Lower leg skin (tissue), 3 donors: ENCODE measurements at regions not wholly inside any gene's neighbourhood (a gene's known extent, or its start where the extent isn't known, plus 50 kb on each side); places are given as distances from the start of the nearest gene placed in this dataset.

Experiments
- POLR2A ChIP-seq, 2 donors: fragments of 450-650 bp; IDR thresholded peaks; one replicate each; pipeline ENCODE4 v1.6.1; 2016 to 2017; ENCODE audit warnings: antibody characterized with exemption in 2 of 2, mild to moderate bottlenecking in 1 of 2, moderate library complexity in 1 of 2
- TF ChIP-seq, protein P1 (sequence below), 3 donors: fragments of 450-650 bp; IDR thresholded peaks; one replicate each; pipeline ENCODE4 v1.5.1; 2016; ENCODE audit warnings: antibody characterized with exemption in 3 of 3, mild to moderate bottlenecking in 3 of 3, moderate library complexity in 2 of 3

GRCh38 chr4:84159762-84160161 lies 339.3 kb downstream of the NKX6-1 start:
- no peak for TF ChIP-seq POLR2A (IDR thresholded peaks at IDR 0.05)
- TF ChIP-seq, protein P1, sequence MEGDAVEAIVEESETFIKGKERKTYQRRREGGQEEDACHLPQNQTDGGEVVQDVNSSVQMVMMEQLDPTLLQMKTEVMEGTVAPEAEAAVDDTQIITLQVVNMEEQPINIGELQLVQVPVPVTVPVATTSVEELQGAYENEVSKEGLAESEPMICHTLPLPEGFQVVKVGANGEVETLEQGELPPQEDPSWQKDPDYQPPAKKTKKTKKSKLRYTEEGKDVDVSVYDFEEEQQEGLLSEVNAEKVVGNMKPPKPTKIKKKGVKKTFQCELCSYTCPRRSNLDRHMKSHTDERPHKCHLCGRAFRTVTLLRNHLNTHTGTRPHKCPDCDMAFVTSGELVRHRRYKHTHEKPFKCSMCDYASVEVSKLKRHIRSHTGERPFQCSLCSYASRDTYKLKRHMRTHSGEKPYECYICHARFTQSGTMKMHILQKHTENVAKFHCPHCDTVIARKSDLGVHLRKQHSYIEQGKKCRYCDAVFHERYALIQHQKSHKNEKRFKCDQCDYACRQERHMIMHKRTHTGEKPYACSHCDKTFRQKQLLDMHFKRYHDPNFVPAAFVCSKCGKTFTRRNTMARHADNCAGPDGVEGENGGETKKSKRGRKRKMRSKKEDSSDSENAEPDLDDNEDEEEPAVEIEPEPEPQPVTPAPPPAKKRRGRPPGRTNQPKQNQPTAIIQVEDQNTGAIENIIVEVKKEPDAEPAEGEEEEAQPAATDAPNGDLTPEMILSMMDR (IDR thresholded peaks at IDR 0.05) = no peak
